H1 (cell line): ENCODE measurements at regions not wholly inside any gene's neighbourhood (a gene's known extent, or its start where the extent isn't known, plus 50 kb on each side); places are given as distances from the start of the nearest gene placed in this dataset.

ENCODE experiments used
- KDM5A ChIP-seq: fragments of 200-600 bp; IDR thresholded peaks from 2 replicates; pipeline ENCODE4 v1.7.1; 2012; ENCODE audit warnings: mild to moderate bottlenecking, low read length, inconsistent platforms, mixed read lengths
- POLR2AphosphoS5 ChIP-seq: IDR thresholded peaks from 2 replicates; pipeline ENCODE4 v1.6.1; 2011; ENCODE audit warnings: low read depth, low read length
- TF ChIP-seq, protein P1 (sequence below): IDR thresholded peaks from 2 replicates; pipeline ENCODE4 v1.6.1; 2012; ENCODE audit warnings: inconsistent platforms
- TF ChIP-seq, protein P2 (sequence below), 3 experiments: IDR thresholded peaks; 1 replicate in 2 of 3; 2 replicates in 1 of 3; pipeline versions ENCODE4 v1.5.1 to v1.6.1; 2011; ENCODE audit warnings: low read length in 3 of 3, mild to moderate bottlenecking in 3 of 3, inconsistent platforms in 2 of 3, low read depth in 1 of 3, moderate library complexity in 1 of 3; ENCODE audit not compliant: insufficient read depth in 1 of 3; ENCODE audit errors: control extremely low read depth in 1 of 3

DNA sequence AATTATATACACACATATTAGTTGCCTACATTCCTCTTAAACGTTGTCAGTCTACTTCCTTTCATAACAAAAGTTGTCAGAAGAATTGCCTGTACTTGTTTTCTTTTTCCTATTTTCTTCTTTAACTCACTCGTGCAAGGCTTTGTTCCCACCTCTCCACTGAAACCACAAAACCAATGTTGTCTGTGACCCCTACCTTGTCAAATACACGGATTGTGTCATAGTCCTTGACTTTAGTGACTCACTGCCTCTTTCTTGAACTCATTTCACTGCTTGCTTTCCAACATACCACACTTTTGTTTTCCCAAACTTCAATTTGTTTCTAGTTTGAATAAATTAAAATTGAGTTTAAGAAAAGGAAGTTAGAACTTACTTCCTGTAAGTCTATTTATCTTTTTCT is 283.9 kb upstream of the AGA start:
- TF ChIP-seq KDM5A (no peak), POLR2AphosphoS5 (no peak)
- TF ChIP-seq, protein P1, sequence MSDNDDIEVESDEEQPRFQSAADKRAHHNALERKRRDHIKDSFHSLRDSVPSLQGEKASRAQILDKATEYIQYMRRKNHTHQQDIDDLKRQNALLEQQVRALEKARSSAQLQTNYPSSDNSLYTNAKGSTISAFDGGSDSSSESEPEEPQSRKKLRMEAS, result no peak
- TF ChIP-seq, protein P2, sequence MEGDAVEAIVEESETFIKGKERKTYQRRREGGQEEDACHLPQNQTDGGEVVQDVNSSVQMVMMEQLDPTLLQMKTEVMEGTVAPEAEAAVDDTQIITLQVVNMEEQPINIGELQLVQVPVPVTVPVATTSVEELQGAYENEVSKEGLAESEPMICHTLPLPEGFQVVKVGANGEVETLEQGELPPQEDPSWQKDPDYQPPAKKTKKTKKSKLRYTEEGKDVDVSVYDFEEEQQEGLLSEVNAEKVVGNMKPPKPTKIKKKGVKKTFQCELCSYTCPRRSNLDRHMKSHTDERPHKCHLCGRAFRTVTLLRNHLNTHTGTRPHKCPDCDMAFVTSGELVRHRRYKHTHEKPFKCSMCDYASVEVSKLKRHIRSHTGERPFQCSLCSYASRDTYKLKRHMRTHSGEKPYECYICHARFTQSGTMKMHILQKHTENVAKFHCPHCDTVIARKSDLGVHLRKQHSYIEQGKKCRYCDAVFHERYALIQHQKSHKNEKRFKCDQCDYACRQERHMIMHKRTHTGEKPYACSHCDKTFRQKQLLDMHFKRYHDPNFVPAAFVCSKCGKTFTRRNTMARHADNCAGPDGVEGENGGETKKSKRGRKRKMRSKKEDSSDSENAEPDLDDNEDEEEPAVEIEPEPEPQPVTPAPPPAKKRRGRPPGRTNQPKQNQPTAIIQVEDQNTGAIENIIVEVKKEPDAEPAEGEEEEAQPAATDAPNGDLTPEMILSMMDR (IDR thresholded peaks at IDR 0.05; ENCODE audit: control extremely low read depth in 1 of 3, insufficient read depth in 1 of 3, low read depth in 1 of 3, low read length in 3 of 3), result no peak
